ENCODE measurements at regions not wholly inside any gene's neighbourhood (a gene's known extent, or its start where the extent isn't known, plus 50 kb on each side); places are given as distances from the start of the nearest gene placed in this dataset.

GRCh38 chr18:72232644-72233043 lies 311.5 kb downstream of the CBLN2 start:
- no peak for ATAC-seq
- Histone ChIP-seq H3K4me1 (no peaks in the 10 kb centered on the region), H3K27me3 (no peaks in the 10 kb centered on the region), H3K36me3 (replicated peaks in 1 of 2; ENCODE audit: insufficient read depth in 1 of 2, low read depth in 2 of 2) (no peaks in the 10 kb centered on the region), H3K9me3 (no peaks in the 10 kb centered on the region), H3K27ac (no peak overlapping the region), H3K4me3 (no peak overlapping the region)
- intact Hi-C loops (cut with DNase I) = no loop called here
- no peak for DNase-seq
- no peak for TF ChIP-seq POLR2A (IDR thresholded peaks at IDR 0.05)
- no peak for TF ChIP-seq CTCF (IDR thresholded peaks at IDR 0.05)
- 27 to 40% methylated on average over 3 of the region's 3 CpGs for WGBS, 2 donors

DNA sequence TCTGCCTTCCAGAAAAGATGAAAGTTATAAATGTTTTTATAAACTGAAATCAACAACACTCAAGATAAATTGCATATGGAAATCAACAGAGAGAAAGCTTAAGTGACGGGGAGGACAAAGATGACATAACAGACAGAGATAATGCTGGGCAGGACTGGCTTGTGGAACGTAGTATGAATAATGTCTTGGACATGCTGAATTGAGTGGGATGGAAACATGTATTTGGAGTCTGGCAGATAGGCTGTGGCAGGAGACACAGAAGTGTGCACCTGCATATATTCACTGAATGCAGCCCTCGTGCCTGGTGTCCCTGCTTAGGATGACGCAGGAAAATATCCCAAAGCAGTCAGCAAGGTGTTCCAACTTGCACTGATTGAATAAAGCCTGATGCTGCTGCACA lies 318.2 kb downstream of the CBLN2 start:
- Histone ChIP-seq H3K9me3 (no peaks in the 10 kb centered on the region), H3K27me3 (no peaks in the 10 kb centered on the region), H3K4me3 (no peak overlapping the region), H3K27ac (no peak overlapping the region), H3K36me3 (replicated peaks in 1 of 2; ENCODE audit: insufficient read depth in 1 of 2, low read depth in 2 of 2) (no peaks in the 10 kb centered on the region), H3K4me1 (no peaks in the 10 kb centered on the region)
- DNase-seq = no peak
- 44 to 55% methylated on average over 4 of the region's 4 CpGs for WGBS, 2 donors
- intact Hi-C loops (cut with DNase I) = no loop called here
- TF ChIP-seq POLR2A (IDR thresholded peaks at IDR 0.05) (no peak), CTCF (IDR thresholded peaks at IDR 0.05) (no peak)
- ATAC-seq = no peak

DNA sequence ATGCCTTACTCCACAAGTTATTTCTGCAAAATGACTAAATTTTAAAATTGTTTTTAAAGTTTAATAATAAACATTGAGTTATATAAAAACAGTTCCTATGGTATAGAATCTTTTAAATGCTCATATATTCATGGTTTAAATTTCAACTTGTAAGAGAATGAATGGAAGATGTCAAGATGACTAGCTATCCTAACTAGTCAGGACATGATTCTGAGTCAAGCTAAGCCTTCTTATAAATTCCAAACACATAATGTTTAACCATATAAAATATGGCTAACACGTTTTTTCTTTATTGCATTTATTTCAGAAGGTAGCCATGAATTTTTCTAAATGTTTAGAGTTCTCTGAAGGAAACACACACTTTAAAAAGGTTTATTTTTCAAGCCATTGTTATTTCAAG lies 320.4 kb downstream of the CBLN2 start:
- Histone ChIP-seq H3K4me3 (no peak overlapping the region), H3K27ac (no peak overlapping the region), H3K4me1 (no peaks in the 10 kb centered on the region), H3K27me3 (no peaks in the 10 kb centered on the region), H3K36me3 (replicated peaks in 1 of 2; ENCODE audit: insufficient read depth in 1 of 2, low read depth in 2 of 2) (no peaks in the 10 kb centered on the region), H3K9me3 (no peaks in the 10 kb centered on the region)
- intact Hi-C loops (cut with DNase I) = no loop called here
- 12 to 23% methylated on average over 1 of the region's 1 CpG for WGBS, 2 donors
- no peak for TF ChIP-seq POLR2A (IDR thresholded peaks at IDR 0.05)
- no peak for TF ChIP-seq CTCF (IDR thresholded peaks at IDR 0.05)
- ATAC-seq = no peak
- no peak for DNase-seq

DNA sequence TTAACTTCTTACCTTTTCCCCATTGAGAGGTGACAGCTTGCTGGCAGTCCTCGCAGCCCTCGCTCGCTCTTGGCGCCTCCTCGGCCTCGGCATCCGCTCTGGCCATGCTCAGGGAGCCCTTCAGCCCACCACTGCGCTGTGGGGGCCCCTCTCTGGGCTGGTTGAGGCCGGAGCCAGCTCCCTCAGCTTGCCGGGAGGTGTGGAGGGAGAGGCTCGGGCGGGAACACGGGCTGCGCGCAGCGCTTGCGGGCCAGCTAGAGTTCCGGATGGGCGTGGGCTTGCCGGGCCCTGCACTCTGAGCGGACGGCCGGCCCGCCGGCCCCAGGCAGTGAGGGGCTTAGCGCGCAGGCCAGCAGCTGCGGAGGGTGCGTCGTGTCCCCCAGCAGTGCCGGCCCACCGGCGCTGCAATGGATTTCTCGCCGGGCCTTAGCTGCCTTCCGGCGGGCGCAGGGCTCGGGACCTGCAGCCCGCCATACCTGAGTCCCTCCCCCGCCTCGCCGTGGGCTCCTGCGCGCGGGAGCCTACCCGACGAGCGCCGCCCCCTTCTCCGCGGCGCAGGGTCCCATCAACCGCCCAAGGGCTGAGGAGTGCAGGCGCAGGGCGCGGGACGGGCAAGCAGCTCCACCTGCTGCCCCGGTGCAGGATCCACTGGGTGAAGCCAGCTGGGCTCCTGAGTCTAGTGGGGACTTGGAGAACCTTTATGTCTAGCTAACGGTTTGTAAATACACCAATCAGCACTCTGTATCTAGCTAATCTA lies 335.0 kb downstream of the CBLN2 start:
- WGBS, 2 donors = 85 to 87% methylated on average over 26 to 29 of the region's 60 CpGs
- no peaks in the 10 kb centered on the region for H3K9me3 ChIP-seq
- H3K27ac ChIP-seq = no peak overlapping the region
- no peak for DNase-seq
- no peaks in the 10 kb centered on the region for H3K36me3 ChIP-seq (replicated peaks in 1 of 2; ENCODE audit: insufficient read depth in 1 of 2, low read depth in 2 of 2)
- H3K4me3 ChIP-seq = no peak overlapping the region
- no peaks in the 10 kb centered on the region for H3K27me3 ChIP-seq
- H3K4me1 ChIP-seq = no peaks in the 10 kb centered on the region
- TF ChIP-seq POLR2A (IDR thresholded peaks at IDR 0.05) (no peak), CTCF (IDR thresholded peaks at IDR 0.05) (no peak)
- no peak for ATAC-seq
- intact Hi-C loops (cut with DNase I) = no loop called here

DNA sequence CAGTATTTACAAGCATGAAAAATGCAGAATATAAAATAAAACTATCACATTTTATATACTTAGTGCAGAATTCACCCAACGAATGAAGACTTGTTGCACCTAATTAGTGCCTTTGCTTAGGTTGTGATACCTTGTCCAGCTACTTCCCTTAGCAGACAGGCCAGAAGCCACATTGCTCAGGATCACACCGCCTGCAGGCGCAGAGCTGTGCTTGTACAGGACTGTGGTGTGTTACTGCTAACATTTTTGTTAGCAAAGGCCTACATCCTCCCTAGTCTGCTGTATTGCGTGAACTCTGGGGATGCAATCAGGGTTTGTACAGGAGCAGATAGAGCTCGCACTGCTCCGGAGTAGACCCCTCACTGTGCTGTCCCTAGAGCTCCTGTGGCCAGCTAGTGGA lies 336.9 kb downstream of the CBLN2 start:
- Histone ChIP-seq H3K4me1 (no peaks in the 10 kb centered on the region), H3K4me3 (no peak overlapping the region), H3K36me3 (replicated peaks in 1 of 2; ENCODE audit: insufficient read depth in 1 of 2, low read depth in 2 of 2) (no peaks in the 10 kb centered on the region), H3K27me3 (no peaks in the 10 kb centered on the region), H3K9me3 (no peaks in the 10 kb centered on the region), H3K27ac (no peak overlapping the region)
- DNase-seq (no peak), ATAC-seq (no peak)
- intact Hi-C loops (cut with DNase I) = no loop called here
- TF ChIP-seq CTCF (IDR thresholded peaks at IDR 0.05) (no peak), POLR2A (IDR thresholded peaks at IDR 0.05) (no peak)
- WGBS, 2 donors = 65 to 69% methylated on average over 6 of the region's 6 CpGs
